ENCODE measurements at regions not wholly inside any gene's neighbourhood (a gene's known extent, or its start where the extent isn't known, plus 50 kb on each side); places are given as distances from the start of the nearest gene placed in this dataset.

DNA sequence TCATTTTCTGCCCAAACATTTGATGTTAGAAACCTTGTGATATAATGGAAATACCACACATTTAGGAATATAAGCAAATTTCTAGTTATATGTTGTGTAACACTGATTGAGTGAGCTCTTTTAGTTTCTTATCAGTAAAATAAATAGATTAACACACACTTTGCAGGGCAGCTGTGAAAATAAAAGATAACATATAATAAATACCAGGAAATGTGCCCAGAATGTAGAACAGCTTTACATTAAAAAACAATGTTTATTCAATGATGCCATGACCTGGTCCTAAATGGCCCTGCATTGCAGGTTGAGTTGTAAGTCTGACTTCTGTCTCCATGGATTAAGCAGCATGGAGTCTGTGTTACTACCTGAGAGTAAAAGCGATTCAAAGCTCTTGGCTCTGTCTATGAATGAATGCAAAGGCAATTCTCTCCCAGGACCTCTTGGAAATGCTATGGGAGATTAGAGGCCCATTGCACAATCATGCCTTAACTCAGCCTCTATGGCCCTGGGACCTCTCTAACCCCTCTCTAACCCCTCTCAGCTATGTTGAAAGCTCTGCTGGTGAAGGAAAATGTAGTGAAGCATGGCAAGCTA lies 296.0 kb upstream of the ACTBL2 start:
- no peak overlapping the region for H3K4me3 ChIP-seq
- TF ChIP-seq, protein P1, sequence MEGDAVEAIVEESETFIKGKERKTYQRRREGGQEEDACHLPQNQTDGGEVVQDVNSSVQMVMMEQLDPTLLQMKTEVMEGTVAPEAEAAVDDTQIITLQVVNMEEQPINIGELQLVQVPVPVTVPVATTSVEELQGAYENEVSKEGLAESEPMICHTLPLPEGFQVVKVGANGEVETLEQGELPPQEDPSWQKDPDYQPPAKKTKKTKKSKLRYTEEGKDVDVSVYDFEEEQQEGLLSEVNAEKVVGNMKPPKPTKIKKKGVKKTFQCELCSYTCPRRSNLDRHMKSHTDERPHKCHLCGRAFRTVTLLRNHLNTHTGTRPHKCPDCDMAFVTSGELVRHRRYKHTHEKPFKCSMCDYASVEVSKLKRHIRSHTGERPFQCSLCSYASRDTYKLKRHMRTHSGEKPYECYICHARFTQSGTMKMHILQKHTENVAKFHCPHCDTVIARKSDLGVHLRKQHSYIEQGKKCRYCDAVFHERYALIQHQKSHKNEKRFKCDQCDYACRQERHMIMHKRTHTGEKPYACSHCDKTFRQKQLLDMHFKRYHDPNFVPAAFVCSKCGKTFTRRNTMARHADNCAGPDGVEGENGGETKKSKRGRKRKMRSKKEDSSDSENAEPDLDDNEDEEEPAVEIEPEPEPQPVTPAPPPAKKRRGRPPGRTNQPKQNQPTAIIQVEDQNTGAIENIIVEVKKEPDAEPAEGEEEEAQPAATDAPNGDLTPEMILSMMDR (IDR thresholded peaks at IDR 0.05) = no peak
- no peak for TF ChIP-seq POLR2A (IDR thresholded peaks at IDR 0.05)
- no peak for TF ChIP-seq EP300 (IDR thresholded peaks at IDR 0.05)
- TF ChIP-seq POLR2AphosphoS5 (IDR thresholded peaks at IDR 0.05) = no peak
- H3K4me1 ChIP-seq = peaks cover 0 to 10% (median 0%) of the 10 kb centered on the region in 3 donors
- no peaks in the 10 kb centered on the region for H3K36me3 ChIP-seq
- H3K27me3 ChIP-seq = no peaks in the 10 kb centered on the region
- no peaks in the 10 kb centered on the region for H3K9me3 ChIP-seq
- WGBS, 2 donors (ENCODE audit: low coverage in 1 of 2) = 92% methylated on average over 1 of the region's 1 CpG; no CpG with 5 or more reads in 1 of the 2 donors
- no peak for ATAC-seq
- H3K27ac ChIP-seq = no peak overlapping the region

DNA sequence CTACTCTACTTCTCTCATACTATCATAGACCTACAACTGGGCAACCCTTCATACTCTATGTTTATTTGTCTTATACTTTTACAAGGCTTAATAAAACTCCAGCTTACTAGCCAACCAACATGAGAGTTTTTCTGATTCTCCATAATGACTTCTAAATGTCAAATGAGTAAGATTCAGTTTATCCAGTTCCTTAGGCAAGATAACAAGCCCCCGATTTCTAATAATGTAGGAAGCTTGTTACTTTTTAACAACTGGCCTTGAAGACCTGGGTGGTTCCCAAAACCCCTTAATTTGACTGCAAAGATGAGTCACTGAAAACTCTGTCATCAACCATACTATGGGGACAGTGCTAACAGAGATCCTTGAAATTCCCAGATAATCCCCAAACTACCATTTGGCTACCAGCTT lies 294.6 kb upstream of the ACTBL2 start:
- Histone ChIP-seq H3K36me3 (no peaks in the 10 kb centered on the region), H3K4me3 (no peak overlapping the region), H3K4me1 (peaks cover 0 to 10% (median 0%) of the 10 kb centered on the region in 3 donors), H3K27ac (no peak overlapping the region), H3K27me3 (no peaks in the 10 kb centered on the region), H3K9me3 (no peaks in the 10 kb centered on the region)
- no peak for ATAC-seq
- WGBS, 2 donors (ENCODE audit: low coverage in 1 of 2) = 60 to 71% methylated on average over 1 of the region's 1 CpG
- TF ChIP-seq POLR2A (IDR thresholded peaks at IDR 0.05) (no peak), EP300 (IDR thresholded peaks at IDR 0.05) (no peak), POLR2AphosphoS5 (IDR thresholded peaks at IDR 0.05) (no peak)
- TF ChIP-seq, protein P1 (IDR thresholded peaks at IDR 0.05) = no peak

DNA sequence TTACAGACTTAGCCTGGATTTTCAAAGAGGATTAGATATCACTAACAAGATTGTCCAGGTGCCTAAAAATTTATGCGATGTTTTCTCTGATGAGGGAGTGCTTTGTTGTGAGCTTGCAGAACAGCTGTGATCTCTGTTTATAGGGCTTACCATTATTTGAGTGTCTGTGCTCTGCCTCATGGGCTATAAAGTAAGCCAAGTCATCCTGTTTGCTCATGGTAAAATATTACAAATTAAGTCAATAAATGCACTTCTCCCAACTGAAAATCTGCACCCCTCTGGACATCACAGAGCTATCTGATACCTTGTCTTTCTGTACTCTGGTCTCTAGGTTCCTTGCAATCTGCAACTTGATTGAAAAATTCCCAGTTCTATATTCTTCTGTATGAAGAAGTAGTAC lies 293.4 kb upstream of the ACTBL2 start:
- peaks cover 0 to 10% (median 0%) of the 10 kb centered on the region in 3 donors for H3K4me1 ChIP-seq
- no peaks in the 10 kb centered on the region for H3K36me3 ChIP-seq
- H3K9me3 ChIP-seq = no peaks in the 10 kb centered on the region
- no peak overlapping the region for H3K27ac ChIP-seq
- 40 to 88% methylated on average over 1 of the region's 1 CpG for WGBS, 2 donors (ENCODE audit: low coverage in 1 of 2)
- no peaks in the 10 kb centered on the region for H3K27me3 ChIP-seq
- TF ChIP-seq POLR2A (IDR thresholded peaks at IDR 0.05) = no peak
- no peak for TF ChIP-seq EP300 (IDR thresholded peaks at IDR 0.05)
- TF ChIP-seq, protein P1 (IDR thresholded peaks at IDR 0.05) = no peak
- TF ChIP-seq POLR2AphosphoS5 (IDR thresholded peaks at IDR 0.05) = no peak
- ATAC-seq = no peak
- H3K4me3 ChIP-seq = no peak overlapping the region

DNA sequence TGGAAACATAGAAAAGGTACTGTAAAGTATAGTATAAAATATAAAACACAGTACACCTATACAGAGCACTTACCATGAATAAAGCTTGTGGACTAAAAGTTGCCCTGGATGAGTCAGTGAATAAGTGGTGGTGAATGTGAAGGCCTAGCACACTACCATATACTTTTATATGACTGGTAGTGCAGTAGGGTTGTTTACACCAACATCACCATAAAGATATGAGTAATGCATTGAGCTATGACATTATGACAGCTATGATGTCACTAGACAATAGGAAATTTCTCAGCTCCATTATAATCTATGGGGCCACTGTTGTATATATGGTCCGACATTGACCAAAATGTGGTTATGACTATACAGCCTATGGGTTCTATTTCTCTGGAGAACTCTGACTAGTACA lies 291.8 kb upstream of the ACTBL2 start:
- WGBS, 2 donors (ENCODE audit: low coverage in 1 of 2) = 86 to 94% methylated on average over 1 of the region's 1 CpG
- no peak for ATAC-seq
- no peaks in the 10 kb centered on the region for H3K9me3 ChIP-seq
- no peak overlapping the region for H3K27ac ChIP-seq
- H3K4me3 ChIP-seq = no peak overlapping the region
- no peaks in the 10 kb centered on the region for H3K27me3 ChIP-seq
- H3K4me1 ChIP-seq = no peaks in the 10 kb centered on the region
- TF ChIP-seq, protein P1 (IDR thresholded peaks at IDR 0.05) = no peak
- TF ChIP-seq POLR2AphosphoS5 (IDR thresholded peaks at IDR 0.05) = no peak
- TF ChIP-seq POLR2A (IDR thresholded peaks at IDR 0.05) = no peak
- H3K36me3 ChIP-seq = no peaks in the 10 kb centered on the region

DNA sequence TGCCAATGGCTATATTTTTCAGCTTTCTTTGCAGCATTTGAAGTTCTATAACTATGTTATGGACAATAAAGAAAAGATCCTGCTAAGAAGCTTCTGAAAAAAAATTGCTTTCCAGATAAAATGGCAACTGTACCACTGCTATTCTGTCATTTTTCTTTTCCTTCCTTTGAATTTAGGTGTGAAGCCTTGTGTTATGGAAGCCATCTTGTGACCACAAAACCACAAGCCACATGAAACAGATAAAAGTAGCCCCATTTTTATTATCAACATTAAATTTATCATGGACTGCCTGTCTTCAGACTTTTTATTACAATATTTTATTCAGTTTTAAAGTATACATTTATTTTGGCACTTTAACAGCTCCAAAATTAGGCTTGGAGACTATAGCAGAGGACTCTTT lies 289.9 kb upstream of the ACTBL2 start:
- TF ChIP-seq POLR2AphosphoS5 (IDR thresholded peaks at IDR 0.05) = no peak
- TF ChIP-seq, protein P1 (IDR thresholded peaks at IDR 0.05) = no peak
- no peak for TF ChIP-seq EP300 (IDR thresholded peaks at IDR 0.05)
- no peak for TF ChIP-seq POLR2A (IDR thresholded peaks at IDR 0.05)
- no peak for ATAC-seq
- Histone ChIP-seq H3K36me3 (no peaks in the 10 kb centered on the region), H3K4me3 (no peak overlapping the region), H3K4me1 (no peaks in the 10 kb centered on the region), H3K27ac (no peak overlapping the region), H3K27me3 (no peaks in the 10 kb centered on the region), H3K9me3 (no peaks in the 10 kb centered on the region)
